ENCODE measurements at regions not wholly inside any gene's neighbourhood (a gene's known extent, or its start where the extent isn't known, plus 50 kb on each side); places are given as distances from the start of the nearest gene placed in this dataset.

- TF ChIP-seq CTCF (IDR thresholded peaks at IDR 0.05; ENCODE audit: borderline replicate concordance, extremely low read depth, low read length, poor library complexity, severe bottlenecking), result no peak
- TF ChIP-seq EZH2 (IDR thresholded peaks at IDR 0.05; ENCODE audit: borderline replicate concordance, low read depth, low read length, severe bottlenecking), result no peak
Measured at GRCh38 chr14:82537831-82538230, 1004.2 kb upstream of the SEL1L start.

Data from DND-41 (cell line).